Prostate gland (tissue), 2 donors: ENCODE measurements at regions not wholly inside any gene's neighbourhood (a gene's known extent, or its start where the extent isn't known, plus 50 kb on each side); places are given as distances from the start of the nearest gene placed in this dataset.

ENCODE experiments used
- CTCF ChIP-seq, 4 experiments: fragments of 200-600 bp in 2 of 4; fragments of 450-650 bp in 2 of 4; sonication (generic) in 2 of 4; IDR thresholded peaks; 1 replicate in 3 of 4; 2 replicates in 1 of 4; pipeline ENCODE4 v1.5.1; 2016 to 2019; ENCODE audit warnings: antibody characterized with exemption in 4 of 4, mild to moderate bottlenecking in 2 of 4, moderate library complexity in 2 of 4
- POLR2A ChIP-seq: fragments of 450-650 bp; IDR thresholded peaks from one replicate; pipeline ENCODE4 v1.6.1; 2016; ENCODE audit warnings: antibody characterized with exemption, mild to moderate bottlenecking

GRCh38 chr21:38072489-38072888 is 156.2 kb upstream of the KCNJ6 start:
- TF ChIP-seq CTCF (IDR thresholded peaks at IDR 0.05) (no peak), POLR2A (no peak)
